GM10266 (cell line): ENCODE measurements at regions not wholly inside any gene's neighbourhood (a gene's known extent, or its start where the extent isn't known, plus 50 kb on each side); places are given as distances from the start of the nearest gene placed in this dataset.

Experiments used
- DNase-seq: peaks from one replicate; pipeline ENCODE4 v3.0.0; 2012; ENCODE audit errors: extremely low spot score
- CTCF ChIP-seq: IDR thresholded peaks from 2 replicates; pipeline ENCODE4 v1.5.1; 2012; ENCODE audit warnings: mild to moderate bottlenecking, low read depth; ENCODE audit not compliant: control insufficient read depth, insufficient read depth; ENCODE audit errors: missing control alignments

- DNase-seq, result no peak
- TF ChIP-seq CTCF, result no peak
These were observed 253.7 kb downstream of the ATXN7L3B start for GRCh38 chr12:74791365-74791764.

- DNase-seq, result no peak
- TF ChIP-seq CTCF, result no peak
These were observed 256.9 kb downstream of the ATXN7L3B start for GRCh38 chr12:74794522-74794921.

- no peak for TF ChIP-seq CTCF
- no peak for DNase-seq
These were observed 264.0 kb downstream of the ATXN7L3B start for GRCh38 chr12:74801625-74802024.

GRCh38 chr12:74816398-74817175 is 279.0 kb downstream of the ATXN7L3B start:
- no peak for DNase-seq

GRCh38 chr12:74817499-74817898 is 279.9 kb downstream of the ATXN7L3B start:
- no peak for DNase-seq
- no peak for TF ChIP-seq CTCF

More at GRCh38 chr12:74816398-74817175, 279.0 kb downstream of the ATXN7L3B start:
- TF ChIP-seq CTCF, result no peak

- no peak for TF ChIP-seq CTCF
- no peak for DNase-seq
These were observed 280.8 kb downstream of the ATXN7L3B start for GRCh38 chr12:74818412-74818811.

GRCh38 chr12:74820324-74820723 is 282.7 kb downstream of the ATXN7L3B start:
- TF ChIP-seq CTCF, result no peak
- no peak for DNase-seq
